ENCODE measurements at regions not wholly inside any gene's neighbourhood (a gene's known extent, or its start where the extent isn't known, plus 50 kb on each side); places are given as distances from the start of the nearest gene placed in this dataset.

DNA sequence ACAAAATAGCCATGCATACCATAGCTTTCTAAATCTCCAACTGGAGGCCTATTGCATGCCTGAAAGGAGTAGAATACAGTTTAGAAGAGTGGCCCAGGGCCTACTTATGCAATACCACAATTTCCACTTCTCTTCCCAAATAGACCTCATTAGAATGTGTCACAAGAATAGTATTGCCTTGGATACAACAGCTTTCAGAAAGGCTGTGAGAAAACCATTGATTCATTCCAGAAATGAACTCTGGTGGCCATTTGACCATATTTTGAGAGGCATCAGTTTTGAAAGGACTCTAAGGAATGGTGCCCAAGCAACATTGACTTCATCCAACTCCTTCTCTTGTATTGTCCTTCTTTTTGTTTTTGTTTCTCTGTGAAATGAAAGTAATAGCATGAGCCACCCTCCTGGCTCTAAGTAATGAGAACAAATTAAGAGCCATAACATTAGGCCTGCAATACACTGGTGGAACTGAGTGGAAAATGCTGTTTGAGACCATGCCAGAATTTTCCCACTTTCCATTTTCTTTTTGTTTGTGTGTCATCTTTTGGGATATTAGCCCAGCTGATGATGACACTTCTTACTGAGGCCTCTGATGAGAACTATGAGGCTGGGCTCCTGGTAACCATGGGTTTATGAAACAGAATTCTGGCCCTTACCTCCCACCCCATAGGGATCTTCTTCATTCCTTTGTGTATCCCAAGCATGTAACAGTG lies 90.2 kb downstream of the TMEM174 start:
- H3K36me3 Mint-ChIP-seq (ENCODE audit: low read depth): no peaks in the 10 kb centered on the region
- H3K4me3 ChIP-seq: no peak overlapping the region
- no peak overlapping the region for H3K4me3 Mint-ChIP-seq
- no peak overlapping the region for H3K27ac ChIP-seq (ENCODE audit: low read depth)
- no peaks in the 10 kb centered on the region for H4K20me1 ChIP-seq (replicated peaks; ENCODE audit: insufficient read depth)
- DNase-seq (ENCODE audit: low spot score) (no peak), ATAC-seq (no peak)
- H3K27ac Mint-ChIP-seq: no peak overlapping the region
- H3K9me3 Mint-ChIP-seq: no peaks in the 10 kb centered on the region
- H3F3A ChIP-seq (replicated peaks; ENCODE audit: low read depth): no peaks in the 10 kb centered on the region
- no peaks in the 10 kb centered on the region for H3K27me3 ChIP-seq (ENCODE audit: insufficient read depth)
- H3K9me2 ChIP-seq (ENCODE audit: insufficient read depth): peaks cover 10% of the 10 kb centered on the region; the same call in 1 of the 2 replicates
- peaks cover 17% of the 10 kb centered on the region for H3K27me3 Mint-ChIP-seq (ENCODE audit: insufficient read depth, low read depth, poor library complexity)
- H2AFZ ChIP-seq: no peak overlapping the region
- no peaks in the 10 kb centered on the region for H3K79me2 ChIP-seq (replicated peaks; ENCODE audit: insufficient read depth)
- TF ChIP-seq REST (IDR thresholded peaks at IDR 0.05; ENCODE audit: unreplicated experiment): no peak
- no peak for TF ChIP-seq ZNF462 (CRISPR knock-in tag; IDR thresholded peaks at IDR 0.05)
- no peak for TF ChIP-seq ZNF331 (CRISPR knock-in tag; IDR thresholded peaks at IDR 0.05; ENCODE audit: low read depth)
- TF ChIP-seq EZH2phosphoT487 (IDR thresholded peaks at IDR 0.05; ENCODE audit: unreplicated experiment): no peak
- TF ChIP-seq CREB1 (CRISPR knock-in tag; IDR thresholded peaks at IDR 0.05; ENCODE audit: low read depth): no peak
- TF ChIP-seq, protein P1, sequence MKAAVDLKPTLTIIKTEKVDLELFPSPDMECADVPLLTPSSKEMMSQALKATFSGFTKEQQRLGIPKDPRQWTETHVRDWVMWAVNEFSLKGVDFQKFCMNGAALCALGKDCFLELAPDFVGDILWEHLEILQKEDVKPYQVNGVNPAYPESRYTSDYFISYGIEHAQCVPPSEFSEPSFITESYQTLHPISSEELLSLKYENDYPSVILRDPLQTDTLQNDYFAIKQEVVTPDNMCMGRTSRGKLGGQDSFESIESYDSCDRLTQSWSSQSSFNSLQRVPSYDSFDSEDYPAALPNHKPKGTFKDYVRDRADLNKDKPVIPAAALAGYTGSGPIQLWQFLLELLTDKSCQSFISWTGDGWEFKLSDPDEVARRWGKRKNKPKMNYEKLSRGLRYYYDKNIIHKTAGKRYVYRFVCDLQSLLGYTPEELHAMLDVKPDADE (IDR thresholded peaks at IDR 0.05): no peak
- no peak for TF ChIP-seq NANOG (IDR thresholded peaks at IDR 0.05; ENCODE audit: borderline replicate concordance)
- TF ChIP-seq STAT1 (IDR thresholded peaks at IDR 0.05; ENCODE audit: unreplicated experiment): no peak
- TF ChIP-seq ZNF114 (CRISPR knock-in tag; IDR thresholded peaks at IDR 0.05): no peak
- no peak for TF ChIP-seq POLR2AphosphoS5 (IDR thresholded peaks at IDR 0.05; ENCODE audit: low read depth)
- TF ChIP-seq EZH2 (IDR thresholded peaks at IDR 0.05; ENCODE audit: low read depth, unreplicated experiment): no peak
- no peak for TF ChIP-seq JUNB (IDR thresholded peaks at IDR 0.05; ENCODE audit: unreplicated experiment)
- TF ChIP-seq, protein P2, sequence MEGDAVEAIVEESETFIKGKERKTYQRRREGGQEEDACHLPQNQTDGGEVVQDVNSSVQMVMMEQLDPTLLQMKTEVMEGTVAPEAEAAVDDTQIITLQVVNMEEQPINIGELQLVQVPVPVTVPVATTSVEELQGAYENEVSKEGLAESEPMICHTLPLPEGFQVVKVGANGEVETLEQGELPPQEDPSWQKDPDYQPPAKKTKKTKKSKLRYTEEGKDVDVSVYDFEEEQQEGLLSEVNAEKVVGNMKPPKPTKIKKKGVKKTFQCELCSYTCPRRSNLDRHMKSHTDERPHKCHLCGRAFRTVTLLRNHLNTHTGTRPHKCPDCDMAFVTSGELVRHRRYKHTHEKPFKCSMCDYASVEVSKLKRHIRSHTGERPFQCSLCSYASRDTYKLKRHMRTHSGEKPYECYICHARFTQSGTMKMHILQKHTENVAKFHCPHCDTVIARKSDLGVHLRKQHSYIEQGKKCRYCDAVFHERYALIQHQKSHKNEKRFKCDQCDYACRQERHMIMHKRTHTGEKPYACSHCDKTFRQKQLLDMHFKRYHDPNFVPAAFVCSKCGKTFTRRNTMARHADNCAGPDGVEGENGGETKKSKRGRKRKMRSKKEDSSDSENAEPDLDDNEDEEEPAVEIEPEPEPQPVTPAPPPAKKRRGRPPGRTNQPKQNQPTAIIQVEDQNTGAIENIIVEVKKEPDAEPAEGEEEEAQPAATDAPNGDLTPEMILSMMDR (conservative IDR thresholded peaks at IDR 0.05; ENCODE audit: low read depth in 2 of 2): no peak
- no peak overlapping the region for H3K4me2 ChIP-seq
- no peaks in the 10 kb centered on the region for H3K36me3 ChIP-seq (ENCODE audit: insufficient read depth)
- H3K4me1 ChIP-seq (ENCODE audit: insufficient read depth): peaks cover 20% of the 10 kb centered on the region
- peaks cover 16% of the 10 kb centered on the region for H3K4me1 Mint-ChIP-seq
